Astrocyte of the cerebellum (primary cell): ENCODE measurements at regions not wholly inside any gene's neighbourhood (a gene's known extent, or its start where the extent isn't known, plus 50 kb on each side); places are given as distances from the start of the nearest gene placed in this dataset.

Source experiments
- DNase-seq: peaks from one replicate; pipeline ENCODE4 v3.0.0-alpha.2; 2011; ENCODE audit warnings: low read depth
- H3K4me3 ChIP-seq: 2 replicates; pipeline ENCODE4 v1.5.1; 2011; ENCODE audit warnings: mild to moderate bottlenecking, low read depth, low read length, moderate library complexity
- in situ Hi-C: cut with HindIII; loops from 2 replicates; pipeline ENCODE4 v1.10.0; 2017; ENCODE audit warnings: low sequenced_read_pairs
- TF ChIP-seq, protein P1 (sequence below): IDR thresholded peaks from 2 replicates; pipeline ENCODE4 v1.5.1; 2012; ENCODE audit warnings: low read length, low read depth, moderate library complexity, mild to moderate bottlenecking; ENCODE audit errors: missing control alignments

DNA sequence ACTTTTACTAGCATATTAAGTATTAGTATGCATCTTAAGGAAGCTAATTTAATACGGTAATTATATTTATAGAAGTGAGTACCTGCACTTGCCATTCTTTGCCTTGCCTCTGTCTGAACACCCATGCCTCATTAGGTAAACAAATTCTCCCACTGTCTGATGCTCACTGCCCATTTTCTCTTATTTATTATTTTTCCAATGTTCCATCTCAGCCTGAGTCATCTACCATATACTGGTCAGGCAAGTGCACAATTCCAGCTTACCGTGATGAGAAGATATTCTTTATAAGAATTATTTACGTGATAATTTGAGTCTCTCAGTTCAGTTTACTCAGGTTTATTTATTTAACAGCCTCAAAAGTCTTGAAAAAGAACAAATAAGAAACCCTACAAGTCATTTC lies 619.2 kb upstream of the EYS start:
- in situ Hi-C loops = no loop called here

DNA sequence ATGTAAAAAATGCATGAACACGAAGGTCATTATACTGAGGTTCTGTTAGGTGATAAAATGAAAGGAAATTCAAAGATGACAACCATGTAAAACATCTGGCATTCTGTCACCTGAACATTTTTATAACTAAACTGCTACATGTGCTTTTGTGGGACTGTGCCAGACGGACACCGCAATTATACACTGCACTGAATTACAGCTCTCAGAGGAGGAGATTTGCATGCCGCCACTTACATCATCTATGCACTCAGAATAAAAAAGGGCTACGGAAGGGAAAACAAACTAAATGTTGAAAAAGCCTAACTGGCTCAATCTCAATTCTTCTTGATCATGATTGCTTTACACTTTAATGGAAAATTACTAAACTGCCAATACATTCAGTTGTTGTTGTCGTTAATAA lies 614.0 kb upstream of the EYS start:
- in situ Hi-C loops = no loop called here
- H3K4me3 ChIP-seq = no peak overlapping the region
- TF ChIP-seq, protein P1, sequence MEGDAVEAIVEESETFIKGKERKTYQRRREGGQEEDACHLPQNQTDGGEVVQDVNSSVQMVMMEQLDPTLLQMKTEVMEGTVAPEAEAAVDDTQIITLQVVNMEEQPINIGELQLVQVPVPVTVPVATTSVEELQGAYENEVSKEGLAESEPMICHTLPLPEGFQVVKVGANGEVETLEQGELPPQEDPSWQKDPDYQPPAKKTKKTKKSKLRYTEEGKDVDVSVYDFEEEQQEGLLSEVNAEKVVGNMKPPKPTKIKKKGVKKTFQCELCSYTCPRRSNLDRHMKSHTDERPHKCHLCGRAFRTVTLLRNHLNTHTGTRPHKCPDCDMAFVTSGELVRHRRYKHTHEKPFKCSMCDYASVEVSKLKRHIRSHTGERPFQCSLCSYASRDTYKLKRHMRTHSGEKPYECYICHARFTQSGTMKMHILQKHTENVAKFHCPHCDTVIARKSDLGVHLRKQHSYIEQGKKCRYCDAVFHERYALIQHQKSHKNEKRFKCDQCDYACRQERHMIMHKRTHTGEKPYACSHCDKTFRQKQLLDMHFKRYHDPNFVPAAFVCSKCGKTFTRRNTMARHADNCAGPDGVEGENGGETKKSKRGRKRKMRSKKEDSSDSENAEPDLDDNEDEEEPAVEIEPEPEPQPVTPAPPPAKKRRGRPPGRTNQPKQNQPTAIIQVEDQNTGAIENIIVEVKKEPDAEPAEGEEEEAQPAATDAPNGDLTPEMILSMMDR = no peak

More for the DNA sequence above, 619.2 kb upstream of the EYS start:
- TF ChIP-seq, protein P1 = no peak
- no peak overlapping the region for H3K4me3 ChIP-seq
- DNase-seq = no peak

DNA sequence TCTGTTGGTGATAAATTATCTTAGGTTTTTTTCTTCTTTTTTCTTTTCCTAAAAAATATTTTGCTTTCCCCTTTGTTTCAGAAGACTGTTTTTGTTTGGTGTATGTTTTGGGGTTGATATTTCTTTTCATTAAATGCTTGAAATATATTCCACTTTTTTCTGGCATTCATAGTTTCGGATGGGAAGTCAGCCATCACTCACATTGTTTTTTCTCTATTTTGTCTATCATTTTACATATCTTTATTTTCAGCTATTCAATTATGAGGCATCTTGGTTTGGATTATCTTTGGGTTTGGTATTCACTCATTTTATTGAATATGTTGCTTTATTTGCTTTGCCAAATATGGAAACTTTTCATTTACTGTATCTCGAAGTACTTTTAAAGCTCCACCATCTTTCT lies 600.5 kb upstream of the EYS start:
- in situ Hi-C loops = no loop called here
- no peak for DNase-seq
- TF ChIP-seq, protein P1 = no peak
- H3K4me3 ChIP-seq = no peak overlapping the region

More for the DNA sequence above, 614.0 kb upstream of the EYS start:
- no peak for DNase-seq

DNA sequence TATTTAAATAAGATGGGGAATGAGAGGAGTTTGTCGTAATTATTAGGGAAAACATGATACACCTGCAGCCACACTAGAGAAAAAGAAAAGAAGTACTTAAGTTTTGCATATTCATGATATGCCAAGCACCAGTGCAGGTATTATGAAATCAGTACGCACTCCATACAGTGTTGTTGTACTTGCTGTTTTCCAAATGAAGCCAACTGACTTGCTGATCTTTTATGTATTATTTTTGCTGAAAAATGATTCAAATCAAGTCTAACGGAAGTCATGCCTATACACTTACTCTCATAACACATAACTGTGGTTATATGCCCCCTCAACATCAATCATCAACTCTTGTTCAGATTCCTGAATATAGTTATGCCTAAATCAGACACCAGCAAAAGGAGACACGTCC lies 584.9 kb upstream of the EYS start:
- TF ChIP-seq, protein P1 = no peak

DNA sequence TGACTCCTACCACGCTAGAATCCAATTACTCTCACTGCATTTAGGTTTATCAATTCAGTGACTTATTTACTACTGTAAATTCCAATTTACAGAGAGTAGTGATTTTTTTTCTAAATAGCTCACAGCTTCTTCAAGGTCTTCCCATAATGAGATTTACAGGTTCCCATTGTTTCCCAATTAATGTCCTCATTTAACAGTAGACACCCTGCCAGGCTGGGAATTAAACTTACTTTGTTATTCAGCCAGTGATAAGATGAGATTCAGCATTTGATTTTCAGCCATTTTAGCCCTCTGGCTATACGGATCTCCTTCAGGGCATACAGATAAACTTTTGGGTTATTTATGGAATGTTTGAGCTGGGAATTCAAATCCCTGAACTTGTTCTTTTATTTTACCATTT lies 582.9 kb upstream of the EYS start:
- no peak overlapping the region for H3K4me3 ChIP-seq
- in situ Hi-C loops = no loop called here
- no peak for DNase-seq
- TF ChIP-seq, protein P1 = no peak

More for the DNA sequence above, 584.9 kb upstream of the EYS start:
- no peak for DNase-seq
- in situ Hi-C loops = no loop called here
- no peak overlapping the region for H3K4me3 ChIP-seq

DNA sequence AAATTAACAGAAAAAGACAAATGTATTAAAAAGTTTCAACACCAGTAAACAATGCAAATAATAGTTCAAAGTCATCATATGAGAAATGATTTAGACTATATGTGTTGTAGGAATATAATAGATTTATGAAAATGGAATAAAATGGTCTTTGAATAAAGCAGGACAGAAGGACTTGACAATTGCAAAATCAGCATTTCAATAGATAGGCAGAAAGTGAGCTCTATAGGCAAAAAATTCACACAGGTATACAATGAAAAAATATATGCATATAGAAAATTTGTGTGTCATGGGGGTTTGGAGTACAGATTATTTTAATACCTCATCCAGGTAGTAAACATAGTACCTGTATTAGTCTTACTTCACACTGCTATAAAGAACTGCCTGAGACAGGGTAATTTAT lies 571.1 kb upstream of the EYS start:
- TF ChIP-seq, protein P1 = no peak
- no peak for DNase-seq
- H3K4me3 ChIP-seq = no peak overlapping the region
- in situ Hi-C loops = no loop called here

DNA sequence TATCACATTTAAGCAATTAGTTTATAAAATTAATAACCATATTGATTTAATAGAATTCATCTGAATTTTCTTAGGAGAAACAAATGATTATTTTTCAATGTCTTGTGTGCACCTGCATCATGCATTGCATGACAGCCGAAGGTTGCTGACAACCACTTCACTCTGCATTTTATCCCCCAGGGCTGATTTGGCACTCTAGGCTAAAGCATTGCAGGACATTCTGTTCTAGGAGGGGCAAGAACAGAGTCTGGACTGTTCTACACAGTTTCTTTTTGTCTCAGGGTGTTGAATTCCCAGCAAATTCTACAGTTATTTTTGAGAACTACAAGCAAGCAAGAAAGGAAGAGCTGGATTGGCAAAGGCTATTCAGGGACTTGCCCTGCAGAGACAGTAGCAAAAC lies 570.4 kb upstream of the EYS start:
- in situ Hi-C loops = no loop called here
- DNase-seq = no peak
- TF ChIP-seq, protein P1 = no peak
- H3K4me3 ChIP-seq = no peak overlapping the region
